IMR-90 (cell line): ENCODE measurements at regions not wholly inside any gene's neighbourhood (a gene's known extent, or its start where the extent isn't known, plus 50 kb on each side); places are given as distances from the start of the nearest gene placed in this dataset.
"Not testable (repeated sequence)": the region's sequence is repeated elsewhere in the genome, so short reads cannot be mapped to it uniquely, and the experiment has no call there.

Experiments
- ATAC-seq: fragments of 200-7000 bp; cut with Tn5 transposase; 2 replicates; pipeline ENCODE4 v1.9.1; 2020; ENCODE audit warnings: low read depth, mild to moderate bottlenecking, moderate library complexity
- BruUV-seq: library from RNA; stranded (reverse); fragments of 400-500 nt; replicated peaks from 2 replicates; lab custom pipeline; 2021; lab: Mats Ljungman, UMichigan
- CTCF ChIA-PET: fragments of 300-600 bp; formaldehyde crosslinking; extraction: SDS; loops from one replicate; lab custom pipeline; 2021; ENCODE audit warnings: antibody characterized with exemption; lab: Yijun Ruan, JAX
- POLR2A ChIA-PET: fragments of 300-600 bp; sonication (Branson Sonifier 250); formaldehyde crosslinking; loops from one replicate; lab custom pipeline; 2022; ENCODE audit warnings: antibody characterized with exemption; ENCODE audit not compliant: unreplicated experiment; lab: Charles Lee
- DNase-seq: peaks from one replicate; pipeline ENCODE4 v3.0.0; 2013
- H2AFZ ChIP-seq: replicated peaks from 2 replicates; pipeline ENCODE3; 2013; ENCODE audit warnings: low read length, mild to moderate bottlenecking; ENCODE audit not compliant: poor library complexity
- H2AK5ac ChIP-seq: 2 replicates; pipeline ENCODE4 v1.6.1; 2013; ENCODE audit warnings: low read depth, low read length, inconsistent platforms
- H2AK9ac ChIP-seq: replicated peaks from 2 replicates; pipeline ENCODE3; 2013; ENCODE audit warnings: mild to moderate bottlenecking, low read depth, low read length, moderate library complexity; ENCODE audit not compliant: poor library complexity
- H2BK120ac ChIP-seq: 2 replicates; pipeline ENCODE4 v1.6.1; 2013; ENCODE audit warnings: low read depth, low read length, inconsistent platforms
- H2BK15ac ChIP-seq: 3 replicates; pipeline ENCODE4 v1.6.1; 2013; ENCODE audit warnings: low read depth, low read length, inconsistent platforms
- H2BK20ac ChIP-seq: 2 replicates; pipeline ENCODE4 v1.6.1; 2013; ENCODE audit warnings: low read depth, mild to moderate bottlenecking, inconsistent platforms, low read length, moderate library complexity
- H2BK5ac ChIP-seq: 2 replicates; pipeline ENCODE4 v1.6.1; 2013; ENCODE audit warnings: mild to moderate bottlenecking, low read depth, low read length, inconsistent platforms; ENCODE audit not compliant: poor library complexity, severe bottlenecking
- H3K14ac ChIP-seq: replicated peaks from 2 replicates; pipeline ENCODE4 v1.6.1; 2013; ENCODE audit warnings: low read depth, low read length, inconsistent platforms
- H3K18ac ChIP-seq: 2 replicates; pipeline ENCODE4 v1.6.1; 2013; ENCODE audit warnings: low read depth, low read length, control low read depth
- H3K23ac ChIP-seq: 2 replicates; pipeline ENCODE4 v1.6.1; 2013; ENCODE audit warnings: low read depth, low read length, inconsistent platforms
- H3K27ac ChIP-seq: 2 replicates; pipeline ENCODE4 v1.5.1; 2013; ENCODE audit warnings: mild to moderate bottlenecking, control low read depth, low read length; ENCODE audit not compliant: insufficient read depth
- H3K27me3 ChIP-seq: 2 replicates; pipeline ENCODE4 v1.6.1; 2013; ENCODE audit warnings: low read length; ENCODE audit not compliant: control insufficient read depth, insufficient read depth
- H3K36me3 ChIP-seq: 2 replicates; pipeline ENCODE4 v1.6.1; 2013; ENCODE audit warnings: low read length, mixed read lengths; ENCODE audit not compliant: control insufficient read depth, insufficient read depth
- H3K4ac ChIP-seq: 2 replicates; pipeline ENCODE4 v1.6.1; 2013; ENCODE audit warnings: low read depth, low read length, inconsistent platforms
- H3K4me1 ChIP-seq: 2 replicates; pipeline ENCODE4 v1.6.1; 2013; ENCODE audit warnings: low read length, mixed read lengths; ENCODE audit not compliant: control insufficient read depth, insufficient read depth
- H3K4me2 ChIP-seq: 2 replicates; pipeline ENCODE4 v1.6.1; 2013; ENCODE audit warnings: low read depth, mild to moderate bottlenecking, control low read depth, low read length, moderate library complexity
- H3K4me3 ChIP-seq: 2 replicates; pipeline ENCODE4 v1.5.1; 2013; ENCODE audit warnings: low read depth, mild to moderate bottlenecking, control low read depth, low read length, moderate library complexity; ENCODE audit not compliant: insufficient read depth
- H3K56ac ChIP-seq: 2 replicates; pipeline ENCODE4 v1.6.1; 2013; ENCODE audit warnings: low read length, inconsistent platforms; ENCODE audit not compliant: insufficient read depth; ENCODE audit errors: extremely low read depth
- H3K79me1 ChIP-seq, 2 experiments: 2 replicates each; pipeline ENCODE4 v1.6.1; 2013; ENCODE audit warnings: low read length in 2 of 2, inconsistent platforms in 1 of 2, low read depth in 1 of 2
- H3K9ac ChIP-seq: 2 replicates; pipeline ENCODE4 v1.6.1; 2013; ENCODE audit warnings: low read depth, low read length, control low read depth
- H3K9me1 ChIP-seq: 2 replicates; pipeline ENCODE4 v1.6.1; 2013; ENCODE audit warnings: low read length, inconsistent platforms; ENCODE audit not compliant: insufficient read depth
- H3K9me3 ChIP-seq: 2 replicates; pipeline ENCODE4 v1.6.1; 2013; ENCODE audit warnings: low read length; ENCODE audit not compliant: control insufficient read depth, insufficient read depth
- H4K20me1 ChIP-seq: 2 replicates; pipeline ENCODE4 v1.6.1; 2013; ENCODE audit warnings: low read length, inconsistent platforms; ENCODE audit not compliant: insufficient read depth
- H4K5ac ChIP-seq: 2 replicates; pipeline ENCODE4 v1.6.1; 2013; ENCODE audit warnings: mild to moderate bottlenecking, low read depth, low read length, control low read depth
- H4K8ac ChIP-seq, 2 experiments: 2 replicates each; pipeline ENCODE4 v1.6.1; 2013; ENCODE audit warnings: low read depth in 2 of 2, low read length in 2 of 2, control low read depth in 1 of 2, inconsistent platforms in 1 of 2
- H4K91ac ChIP-seq: 2 replicates; pipeline ENCODE4 v1.6.1; 2013; ENCODE audit warnings: low read depth, low read length, inconsistent platforms; ENCODE audit not compliant: insufficient read depth
- WGBS, 2 experiments: methylation state at CpG; one replicate each; pipeline versions ENCODE4 v1.1.5 to v1.1.7; 2013; ENCODE audit warnings: missing lambda C conversion rate in 2 of 2; ENCODE audit not compliant: insufficient read length in 1 of 2; ENCODE audit errors: extremely low coverage in 2 of 2; 5-methylcytosine and 5-hydroxymethylcytosine counted together
- dilution Hi-C: fragments of 300-500 bp; cut with HindIII; formaldehyde crosslinking; loops from one replicate; pipeline ENCODE4 v1.14.3; 2018; ENCODE audit warnings: low sequenced_read_pairs; ENCODE audit not compliant: unreplicated experiment
- in situ Hi-C: fragments of 300-500 bp; cut with MboI; formaldehyde crosslinking; loops from 3 replicates; pipeline ENCODE4 v1.14.3; 2019; ENCODE audit warnings: low sequenced_read_pairs, inconsistent platforms, mixed read lengths
- intact Hi-C: fragments of 100-400 bp; cut with micrococcal nuclease; formaldehyde crosslinking; loops from 2 replicates; pipeline ENCODE4 v1.10.0; 2022

DNA sequence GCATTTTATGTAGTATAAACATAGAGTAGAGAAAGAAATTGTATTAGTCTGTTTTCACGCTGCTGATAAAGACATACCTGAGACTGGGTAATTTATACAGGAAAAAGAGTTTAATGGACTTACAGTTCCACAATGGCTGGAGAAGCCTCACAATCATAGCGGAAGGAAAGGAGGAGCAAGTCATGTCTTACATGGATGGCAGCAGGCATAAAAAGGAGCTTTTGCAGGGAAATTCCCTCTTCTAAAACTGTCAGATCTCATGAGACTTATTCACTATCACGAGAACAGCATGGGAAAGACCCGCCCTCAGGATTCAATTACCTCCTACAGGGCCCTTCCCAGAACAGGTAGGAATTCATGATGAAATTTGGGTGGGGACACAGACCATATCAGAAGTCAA lies 98.1 kb downstream of the ARRDC3 start:
- in situ Hi-C loops = not testable (repeated sequence)

More for the DNA sequence above, 98.1 kb downstream of the ARRDC3 start:
- H3K18ac ChIP-seq, H3K4me2 ChIP-seq, H2AK5ac ChIP-seq, dilution Hi-C loops, H3K27ac ChIP-seq, H2AK9ac ChIP-seq, H2BK20ac ChIP-seq, H2BK5ac ChIP-seq, H2AFZ ChIP-seq, H3K4ac ChIP-seq, DNase-seq, H3K56ac ChIP-seq, POLR2A ChIA-PET, H4K20me1 ChIP-seq, H3K79me1 ChIP-seq, H2BK120ac ChIP-seq, H4K5ac ChIP-seq, ATAC-seq, H3K14ac ChIP-seq, H2BK15ac ChIP-seq, H3K9ac ChIP-seq, CTCF ChIA-PET, H4K91ac ChIP-seq, BruUV-seq, H3K9me3 ChIP-seq, H3K23ac ChIP-seq, H3K4me3 ChIP-seq, H3K9me1 ChIP-seq, H4K8ac ChIP-seq, H3K27me3 ChIP-seq, H3K36me3 ChIP-seq: not testable (repeated sequence)
- H3K4me1 ChIP-seq = peaks cover 14% of the 10 kb centered on the region
- WGBS, 2 experiments = 100% methylated on average over 1 of the region's 4 CpGs; no CpG with 5 or more reads in 1 of the 2 experiments
- intact Hi-C loops = loop anchor here (10.0 kb wide), 1 partner anchor 350 kb away; no protein-coding TSS in a partner anchor
